GM18507 (cell line): ENCODE measurements at regions not wholly inside any gene's neighbourhood (a gene's known extent, or its start where the extent isn't known, plus 50 kb on each side); places are given as distances from the start of the nearest gene placed in this dataset.

ENCODE experiments used
- DNase-seq: peaks from one replicate; pipeline ENCODE4 v3.0.0; 2011; ENCODE audit warnings: low read depth; ENCODE audit not compliant: insufficient read length; ENCODE audit errors: extremely low spot score
- FAIRE-seq: peaks from 2 replicates; lab custom pipeline; 2011; peaks lifted over from hg19 to GRCh38; lab: Jason Lieb, UNC

DNA sequence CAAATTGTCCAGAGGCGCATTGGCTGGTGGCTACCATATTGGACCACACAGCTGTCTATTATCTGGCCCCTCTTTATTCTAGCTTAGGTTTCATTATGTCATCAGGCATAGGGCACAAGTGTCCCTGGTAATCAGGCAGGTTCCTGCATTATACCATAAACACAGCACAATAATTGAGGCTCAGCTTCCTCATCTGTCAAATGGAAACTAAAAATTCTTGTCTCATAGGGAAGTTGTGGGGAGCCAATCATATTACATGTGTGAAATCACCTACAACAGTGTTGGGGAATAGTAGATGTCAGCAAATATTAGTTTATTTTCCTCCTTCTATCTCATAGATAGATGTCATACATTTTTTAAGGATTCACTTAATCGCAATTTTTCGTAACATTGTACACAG lies 231.0 kb upstream of the SORL1-AS1 start:
- FAIRE-seq (no peak), DNase-seq (no peak)
